ENCODE measurements at regions not wholly inside any gene's neighbourhood (a gene's known extent, or its start where the extent isn't known, plus 50 kb on each side); places are given as distances from the start of the nearest gene placed in this dataset.
"Not testable (repeated sequence)": the region's sequence is repeated elsewhere in the genome, so short reads cannot be mapped to it uniquely, and the experiment has no call there.

GRCh38 chrX:1779626-1780025, 164.8 kb downstream of the ASMT start:
- DNase-seq, result no peak

GRCh38 chrX:1781766-1782165, 166.9 kb downstream of the ASMT start:
- no peak for DNase-seq

- no peak for DNase-seq
Observed at GRCh38 chrX:1784773-1785172, 169.9 kb downstream of the ASMT start.

- DNase-seq, result no peak
Observed at GRCh38 chrX:1788300-1788911, 173.5 kb downstream of the ASMT start.

- DNase-seq, result no peak
Observed at GRCh38 chrX:1792636-1793035, 177.8 kb downstream of the ASMT start.

- no peak for DNase-seq
Observed at GRCh38 chrX:1794586-1794985, 179.7 kb downstream of the ASMT start.

GRCh38 chrX:1802912-1803311, 188.1 kb downstream of the ASMT start:
- no peak for DNase-seq

- no peak for DNase-seq
Observed at GRCh38 chrX:1803741-1804140, 188.9 kb downstream of the ASMT start.

GRCh38 chrX:1807301-1807731, 192.5 kb downstream of the ASMT start:
- peak; percentile 44 for DNase-seq

GRCh38 chrX:1809581-1809980, 194.7 kb downstream of the ASMT start:
- DNase-seq, result no peak

GRCh38 chrX:1813809-1814208, 198.9 kb downstream of the ASMT start:
- DNase-seq, result no peak

GRCh38 chrX:1815456-1816175, 200.8 kb downstream of the ASMT start:
- DNase-seq, result no peak

- not testable (repeated sequence) for DNase-seq
Observed at GRCh38 chrX:1816387-1816982, 201.6 kb downstream of the ASMT start.

- DNase-seq, result no peak
Observed at GRCh38 chrX:1821846-1822245, 207.0 kb downstream of the ASMT start.

GRCh38 chrX:1824855-1825254, 210.0 kb downstream of the ASMT start:
- no peak for DNase-seq

- no peak for DNase-seq
Observed at GRCh38 chrX:1833656-1834360, 218.9 kb downstream of the ASMT start.

- no peak for DNase-seq
Observed at GRCh38 chrX:1835056-1835455, 220.2 kb downstream of the ASMT start.

- no peak for DNase-seq
Observed at GRCh38 chrX:1836683-1837082, 221.8 kb downstream of the ASMT start.

- DNase-seq, result no peak
Observed at GRCh38 chrX:1841746-1842145, 226.9 kb downstream of the ASMT start.

GRCh38 chrX:1847000-1847399, 232.1 kb downstream of the ASMT start:
- not testable (repeated sequence) for DNase-seq

GRCh38 chrX:1847790-1848189, 232.9 kb downstream of the ASMT start:
- not testable (repeated sequence) for DNase-seq

GRCh38 chrX:1851527-1851926, 236.7 kb downstream of the ASMT start:
- DNase-seq, result no peak

- DNase-seq, result no peak
Observed at GRCh38 chrX:1852082-1852481, 237.2 kb downstream of the ASMT start.

GRCh38 chrX:1853447-1853846, 238.6 kb downstream of the ASMT start:
- no peak for DNase-seq

Data from fibroblast of upper back skin (primary cell).